ENCODE measurements at regions not wholly inside any gene's neighbourhood (a gene's known extent, or its start where the extent isn't known, plus 50 kb on each side); places are given as distances from the start of the nearest gene placed in this dataset.

- TF ChIP-seq ELF4 (IDR thresholded peaks at IDR 0.05): no peak
- no peak for TF ChIP-seq ZNF384 (IDR thresholded peaks at IDR 0.05)
- TF ChIP-seq FOXM1 (IDR thresholded peaks at IDR 0.05; ENCODE audit: borderline replicate concordance): no peak
These were observed 305.5 kb downstream of the ZSWIM6 start for GRCh38 chr5:61637566-61637965.
